GM12878 (cell line): ENCODE measurements at regions not wholly inside any gene's neighbourhood (a gene's known extent, or its start where the extent isn't known, plus 50 kb on each side); places are given as distances from the start of the nearest gene placed in this dataset.

Experiments
- ATAC-seq: fragments of 200-7000 bp; cut with Tn5 transposase; 3 replicates; pipeline ENCODE4 v1.9.1; 2020; ENCODE audit warnings: mild to moderate bottlenecking, moderate library complexity
- BruUV-seq: library from RNA; stranded (reverse); fragments of 400-500 nt; replicated peaks from 2 replicates; lab custom pipeline; 2021; lab: Mats Ljungman, UMichigan
- CTCF ChIA-PET: fragments of 300-600 bp; sonication (Branson Sonifier 250); formaldehyde crosslinking; extraction: SDS; loops from one replicate; lab custom pipeline; 2021; ENCODE audit warnings: inconsistent platforms; lab: Yijun Ruan, JAX
- POLR2A ChIA-PET: fragments of 350-600 bp; formaldehyde crosslinking; extraction: SDS; loops from one replicate; lab custom pipeline; 2021; ENCODE audit warnings: inconsistent platforms; lab: Charles Lee
- RAD21 ChIA-PET: fragments of 300-600 bp; sonication (Branson Sonifier 250); formaldehyde crosslinking; loops from one replicate; lab custom pipeline; 2023; ENCODE audit warnings: antibody characterized with exemption; ENCODE audit not compliant: unreplicated experiment; lab: Charles Lee
- SMC1A ChIA-PET: fragments of 300-600 bp; sonication (Branson Sonifier 250); formaldehyde crosslinking; loops from one replicate; lab custom pipeline; 2023; ENCODE audit not compliant: unreplicated experiment, uncharacterized antibody; lab: Charles Lee
- DNase-seq: peaks from one replicate; pipeline ENCODE4 v3.0.0-alpha.2; 2011; ENCODE audit warnings: low read depth, low spot score
- FAIRE-seq: peaks from 3 replicates; lab custom pipeline; 2011; peaks lifted over from hg19 to GRCh38; lab: Jason Lieb, UNC
- H2AFZ ChIP-seq: 2 replicates; pipeline ENCODE4 v1.6.0; 2011; ENCODE audit warnings: low read depth, low read length, control low read depth; ENCODE audit not compliant: control insufficient read depth
- H3K27ac ChIP-seq: 2 replicates; pipeline ENCODE4 v1.5.1; 2011; ENCODE audit warnings: control low read depth; ENCODE audit not compliant: control insufficient read depth, insufficient read depth
- H3K27me3 ChIP-seq, 2 experiments: replicated peaks in 1 of 2; 2 replicates each; pipeline versions ENCODE4 v1.6.0 to v1.6.1; 2011; ENCODE audit warnings: low read length in 1 of 2; ENCODE audit not compliant: control insufficient read depth in 2 of 2, insufficient read depth in 2 of 2
- H3K36me3 ChIP-seq, 2 experiments: 2 replicates each; pipeline ENCODE4 v1.5.1; 2011; ENCODE audit warnings: low read length in 1 of 2; ENCODE audit not compliant: control insufficient read depth in 2 of 2, insufficient read depth in 2 of 2
- H3K4me1 ChIP-seq: 2 replicates; pipeline ENCODE4 v1.6.1; 2011; ENCODE audit warnings: mild to moderate bottlenecking, low read length, moderate library complexity, mixed read lengths; ENCODE audit not compliant: control insufficient read depth, insufficient read depth
- H3K4me2 ChIP-seq: 2 replicates; pipeline ENCODE4 v1.6.0; 2011; ENCODE audit warnings: control low read depth; ENCODE audit not compliant: control insufficient read depth, insufficient read depth
- H3K4me3 ChIP-seq: fragments of 200-600 bp; sonication (generic); 2 replicates; pipeline ENCODE4 v1.5.1; 2016
- H3K79me2 ChIP-seq: 2 replicates; pipeline ENCODE4 v1.6.0; 2011; ENCODE audit warnings: low read length; ENCODE audit not compliant: control insufficient read depth, insufficient read depth
- H3K9ac ChIP-seq: 2 replicates; pipeline ENCODE4 v1.8.0; 2011; ENCODE audit warnings: low read length, control low read depth, mixed read lengths; ENCODE audit not compliant: control insufficient read depth, insufficient read depth
- H3K9me3 ChIP-seq: replicated peaks from 3 replicates; pipeline ENCODE4 v1.5.1; 2011; ENCODE audit warnings: mild to moderate bottlenecking, low read length; ENCODE audit not compliant: control insufficient read depth, insufficient read depth
- H4K20me1 ChIP-seq: 2 replicates; pipeline ENCODE4 v1.6.0; 2011; ENCODE audit not compliant: control insufficient read depth, insufficient read depth
- CEBPZ ChIP-seq: fragments of 150-350 bp; IDR thresholded peaks from 2 replicates; pipeline ENCODE4 v1.6.1; 2016; ENCODE audit warnings: low read depth, low read length
- EGR1 ChIP-seq, 2 experiments: IDR thresholded peaks; 1 replicate in 1 of 2; 2 replicates in 1 of 2; pipeline ENCODE4 v1.6.1; 2011 to 2012; ENCODE audit warnings: low read depth in 2 of 2, low read length in 2 of 2, borderline replicate concordance in 1 of 2, mild to moderate bottlenecking in 1 of 2, moderate library complexity in 1 of 2
- ETV6 ChIP-seq, 2 experiments: fragments of 450-650 bp in 1 of 2; IDR thresholded peaks in 1 of 2; conservative IDR thresholded peaks in 1 of 2; 2 replicates each; pipeline ENCODE4 v1.6.1; 2014; ENCODE audit warnings: antibody characterized with exemption in 1 of 2, borderline replicate concordance in 1 of 2, low read depth in 1 of 2, mild to moderate bottlenecking in 1 of 2, moderate library complexity in 1 of 2
- IKZF1 ChIP-seq: fragments of 450-650 bp; conservative IDR thresholded peaks from 2 replicates; pipeline ENCODE4 v1.6.1; 2017; ENCODE audit warnings: antibody characterized with exemption, mild to moderate bottlenecking
- MAX ChIP-seq: IDR thresholded peaks from 2 replicates; pipeline ENCODE4 v1.6.1; 2012; ENCODE audit warnings: low read depth, low read length, improper control_type of control experiment
- POU2F2 ChIP-seq: IDR thresholded peaks from 3 replicates; pipeline ENCODE4 v1.6.1; 2011; ENCODE audit warnings: low read depth, mild to moderate bottlenecking, low read length, borderline replicate concordance
- RAD51 ChIP-seq: fragments of 450-650 bp; IDR thresholded peaks from 2 replicates; pipeline ENCODE4 v1.6.1; 2016; ENCODE audit warnings: moderate library complexity, mild to moderate bottlenecking, inconsistent platforms
- USF1 ChIP-seq: IDR thresholded peaks from 2 replicates; pipeline ENCODE4 v1.6.1; 2011; ENCODE audit warnings: borderline replicate concordance, low read depth, mild to moderate bottlenecking, moderate library complexity, mixed read lengths, low read length; ENCODE audit not compliant: insufficient read depth; ENCODE audit errors: extremely low read length
- YY1 ChIP-seq: IDR thresholded peaks from 2 replicates; pipeline ENCODE4 v1.6.1; 2011; ENCODE audit warnings: low read depth, mild to moderate bottlenecking, low read length
- ZBTB33 ChIP-seq: fragments of 450-650 bp; IDR thresholded peaks from 2 replicates; pipeline ENCODE4 v1.6.1; 2017; ENCODE audit warnings: mild to moderate bottlenecking
- ZNF592 ChIP-seq: fragments of 450-650 bp; IDR thresholded peaks from 2 replicates; pipeline ENCODE4 v1.6.1; 2017; ENCODE audit warnings: mild to moderate bottlenecking, moderate library complexity
- WGBS: methylation state at CpG from one replicate; pipeline ENCODE4 v1.1.6; 2016; ENCODE audit warnings: low lambda C conversion rate; ENCODE audit not compliant: insufficient replicate concordance, insufficient coverage; ENCODE audit errors: missing lambda C conversion rate; 5-methylcytosine and 5-hydroxymethylcytosine counted together
- in situ Hi-C: fragments of 300-500 bp; cut with MboI; formaldehyde crosslinking; loops from 9 replicates; pipeline ENCODE4 v1.14.3; 2018; ENCODE audit warnings: mixed read lengths
- intact Hi-C: fragments of 100-400 bp; cut with micrococcal nuclease; formaldehyde crosslinking; loops from one replicate; pipeline ENCODE4 v1.14.2; 2022; ENCODE audit not compliant: unreplicated experiment

GRCh38 chr10:78933828-78934531 is 134.8 kb upstream of the ZMIZ1 start:
- Histone ChIP-seq H3K4me3 (no peak overlapping the region), H3K9me3 (no peaks in the 10 kb centered on the region), H3K4me2 (no peak overlapping the region), H3K4me1 (no peaks in the 10 kb centered on the region), H3K9ac (no peak overlapping the region), H3K36me3 (no peaks in the 10 kb centered on the region), H2AFZ (no peak overlapping the region), H3K27ac (no peak overlapping the region), H3K79me2 (no peaks in the 10 kb centered on the region), H3K27me3 (peaks cover 2 to 3% of the 10 kb centered on the region in 2 experiments; a peak in 3 of 4 replicates), H4K20me1 (no peaks in the 10 kb centered on the region; the same call in 1 of the 2 replicates)
- BruUV-seq, result no TSS peak
- POLR2A ChIA-PET, result no interaction called here
- DNase-seq (no peak), FAIRE-seq (no peak), ATAC-seq (no peak)
- SMC1A ChIA-PET, result interaction anchor here (1.5 to 1.7 kb wide), 2 partner anchors 10 to 261 kb away, joined by 3 to 5 read pairs; no protein-coding TSS in a partner anchor
- intact Hi-C loops, result no loop called here
- RAD21 ChIA-PET, result no interaction called here
- CTCF ChIA-PET, result interaction anchor here (0.9 to 1.4 kb wide), 3 partner anchors 235 to 276 kb away, joined by 3 read pairs; no protein-coding TSS in a partner anchor
- in situ Hi-C loops, result no loop called here
- 55% methylated on average over 14 of the region's 14 CpGs for WGBS
- no peak for TF ChIP-seq CEBPZ
- no peak for TF ChIP-seq MAX
- no peak for TF ChIP-seq USF1
- no peak for TF ChIP-seq POU2F2
- TF ChIP-seq RAD51, result no peak
- no peak for TF ChIP-seq EGR1 (IDR thresholded peaks at IDR 0.05; ENCODE audit: borderline replicate concordance in 1 of 2, low read depth in 2 of 2, low read length in 2 of 2)
- TF ChIP-seq YY1, result no peak
- no peak for TF ChIP-seq ZNF592
- TF ChIP-seq ZBTB33, result no peak
- no peak for TF ChIP-seq IKZF1
- no peak for TF ChIP-seq ETV6 (conservative IDR thresholded peaks at IDR 0.05 in 1 of 2, IDR thresholded peaks at IDR 0.05 in 1 of 2; ENCODE audit: borderline replicate concordance in 1 of 2, low read depth in 1 of 2)
